ENCODE measurements at regions not wholly inside any gene's neighbourhood (a gene's known extent, or its start where the extent isn't known, plus 50 kb on each side); places are given as distances from the start of the nearest gene placed in this dataset.

- DNase-seq (no peak), ATAC-seq (no peak)
- Histone ChIP-seq H3K4me1 (no peaks in the 10 kb centered on the region), H3K36me3 (no peaks in the 10 kb centered on the region), H3K27me3 (no peaks in the 10 kb centered on the region), H3K4me3 (no peak overlapping the region), H3K9me3 (no peaks in the 10 kb centered on the region), H3K27ac (no peak overlapping the region)
- WGBS, 2 donors = 53 to 65% methylated on average over 1 of the region's 1 CpG
- no peak for TF ChIP-seq CTCF (IDR thresholded peaks at IDR 0.05)
- intact Hi-C loops (cut with DNase I) = no loop called here
These were observed 388.8 kb upstream of the EPHA5 start for GRCh38 chr4:66059136-66059535.

- TF ChIP-seq CTCF (IDR thresholded peaks at IDR 0.05) = no peak
- no peak for ATAC-seq
- no peak overlapping the region for H3K4me3 ChIP-seq
- H3K27me3 ChIP-seq = no peaks in the 10 kb centered on the region
- no peaks in the 10 kb centered on the region for H3K4me1 ChIP-seq
- H3K9me3 ChIP-seq = peaks cover 0 to 3% (median 0%) of the 10 kb centered on the region in 11 donors
- intact Hi-C loops (cut with DNase I) = no loop called here
- H3K36me3 ChIP-seq = no peaks in the 10 kb centered on the region
- no peak overlapping the region for H3K27ac ChIP-seq
- DNase-seq = no peak
These were observed 385.7 kb upstream of the EPHA5 start for GRCh38 chr4:66055999-66056398.

GRCh38 chr4:66052426-66052825 lies 382.1 kb upstream of the EPHA5 start:
- Histone ChIP-seq H3K9me3 (peaks cover 0 to 9% (median 0%) of the 10 kb centered on the region in 11 donors), H3K4me3 (no peak overlapping the region), H3K4me1 (no peaks in the 10 kb centered on the region), H3K27ac (no peak overlapping the region), H3K36me3 (no peaks in the 10 kb centered on the region), H3K27me3 (no peaks in the 10 kb centered on the region)
- ATAC-seq (no peak), DNase-seq (no peak)
- intact Hi-C loops (cut with DNase I) = no loop called here
- TF ChIP-seq CTCF (IDR thresholded peaks at IDR 0.05) = no peak
- WGBS, 2 donors = 45 to 64% methylated on average over 2 of the region's 2 CpGs

- Histone ChIP-seq H3K36me3 (no peaks in the 10 kb centered on the region), H3K4me3 (no peak overlapping the region), H3K27me3 (no peaks in the 10 kb centered on the region), H3K27ac (no peak overlapping the region), H3K4me1 (no peaks in the 10 kb centered on the region), H3K9me3 (peaks cover 0 to 9% (median 0%) of the 10 kb centered on the region in 11 donors)
- DNase-seq = no peak
- TF ChIP-seq CTCF (IDR thresholded peaks at IDR 0.05) = no peak
- WGBS, 2 donors = 46 to 48% methylated on average over 2 of the region's 2 CpGs
- no peak for ATAC-seq
- intact Hi-C loops (cut with DNase I) = no loop called here
These were observed 378.6 kb upstream of the EPHA5 start for GRCh38 chr4:66048861-66049260.

GRCh38 chr4:66045913-66046312 lies 375.6 kb upstream of the EPHA5 start:
- 68 to 72% methylated on average over 4 of the region's 4 CpGs for WGBS, 2 donors
- ATAC-seq = no peak
- DNase-seq = no peak
- no peaks in the 10 kb centered on the region for H3K36me3 ChIP-seq
- TF ChIP-seq CTCF (IDR thresholded peaks at IDR 0.05) = no peak
- peaks cover 0 to 5% (median 0%) of the 10 kb centered on the region in 11 donors for H3K9me3 ChIP-seq
- no peak overlapping the region for H3K27ac ChIP-seq
- intact Hi-C loops (cut with DNase I) = no loop called here
- H3K27me3 ChIP-seq = no peaks in the 10 kb centered on the region
- no peak overlapping the region for H3K4me3 ChIP-seq
- H3K4me1 ChIP-seq = no peaks in the 10 kb centered on the region

Measured in heart right ventricle (tissue), 16 donors.